Suprapubic skin (tissue), 3 donors: ENCODE measurements at regions not wholly inside any gene's neighbourhood (a gene's known extent, or its start where the extent isn't known, plus 50 kb on each side); places are given as distances from the start of the nearest gene placed in this dataset.

Source experiments
- CTCF ChIP-seq, 2 donors: fragments of 200-600 bp in 1 of 2; fragments of 450-650 bp in 1 of 2; sonication (generic) in 1 of 2; IDR thresholded peaks; one replicate each; pipeline ENCODE4 v1.5.1; 2016 to 2019; ENCODE audit warnings: antibody characterized with exemption in 2 of 2, mild to moderate bottlenecking in 1 of 2, moderate library complexity in 1 of 2
- EP300 ChIP-seq: sonication (generic); formaldehyde crosslinking; IDR thresholded peaks from one replicate; pipeline ENCODE4 v1.6.1; 2017; ENCODE audit warnings: antibody characterized with exemption

- no peak for TF ChIP-seq CTCF (IDR thresholded peaks at IDR 0.05)
- no peak for TF ChIP-seq EP300
Observed at GRCh38 chr3:8319935-8320634, 181.5 kb upstream of the LMCD1 start.
